Parathyroid adenoma (tissue), 2 donors: ENCODE measurements at regions not wholly inside any gene's neighbourhood (a gene's known extent, or its start where the extent isn't known, plus 50 kb on each side); places are given as distances from the start of the nearest gene placed in this dataset.
"Not testable (repeated sequence)": the region's sequence is repeated elsewhere in the genome, so short reads cannot be mapped to it uniquely, and the experiment has no call there.

Source experiments
- H2AFZ ChIP-seq: fragments of 300-600 bp; sonication (generic); one replicate; pipeline ENCODE4 v1.7.0; 2017; ENCODE audit warnings: antibody characterized with exemption, mild to moderate bottlenecking
- H3K27ac ChIP-seq: fragments of 300-600 bp; sonication (generic); one replicate; pipeline ENCODE4 v1.7.0; 2017
- H3K27me3 ChIP-seq: fragments of 300-600 bp; sonication (generic); one replicate; pipeline ENCODE4 v1.7.0; 2017; ENCODE audit warnings: low read length; ENCODE audit not compliant: control insufficient read depth, insufficient read depth
- H3K36me3 ChIP-seq: fragments of 300-600 bp; sonication (generic); one replicate; pipeline ENCODE4 v1.7.0; 2017; ENCODE audit warnings: low read length; ENCODE audit not compliant: control insufficient read depth, insufficient read depth
- H3K4me1 ChIP-seq: fragments of 300-600 bp; sonication (generic); one replicate; pipeline ENCODE4 v1.7.0; 2017; ENCODE audit warnings: control low read depth
- H3K4me2 ChIP-seq: fragments of 300-600 bp; sonication (generic); one replicate; pipeline ENCODE4 v1.7.0; 2017; ENCODE audit warnings: low read length
- H3K4me3 ChIP-seq: fragments of 300-600 bp; sonication (generic); one replicate; pipeline ENCODE4 v1.7.0; 2017; ENCODE audit warnings: low read depth, low read length
- H3K79me2 ChIP-seq: fragments of 300-600 bp; sonication (generic); one replicate; pipeline ENCODE4 v1.7.0; 2017; ENCODE audit warnings: control low read depth
- H3K9ac ChIP-seq: fragments of 300-600 bp; sonication (generic); one replicate; pipeline ENCODE4 v1.7.0; 2017; ENCODE audit warnings: mild to moderate bottlenecking
- H3K9me3 ChIP-seq: fragments of 300-600 bp; sonication (generic); one replicate; pipeline ENCODE4 v1.7.0; 2017; ENCODE audit warnings: low read length; ENCODE audit not compliant: control insufficient read depth
- TF ChIP-seq, protein P1 (sequence below): fragments of 300-600 bp; sonication (generic); IDR thresholded peaks from one replicate; pipeline ENCODE4 v1.7.0; 2017; ENCODE audit warnings: antibody characterized with exemption, mild to moderate bottlenecking
- donor health status: primary hyperparathyroidism.

DNA sequence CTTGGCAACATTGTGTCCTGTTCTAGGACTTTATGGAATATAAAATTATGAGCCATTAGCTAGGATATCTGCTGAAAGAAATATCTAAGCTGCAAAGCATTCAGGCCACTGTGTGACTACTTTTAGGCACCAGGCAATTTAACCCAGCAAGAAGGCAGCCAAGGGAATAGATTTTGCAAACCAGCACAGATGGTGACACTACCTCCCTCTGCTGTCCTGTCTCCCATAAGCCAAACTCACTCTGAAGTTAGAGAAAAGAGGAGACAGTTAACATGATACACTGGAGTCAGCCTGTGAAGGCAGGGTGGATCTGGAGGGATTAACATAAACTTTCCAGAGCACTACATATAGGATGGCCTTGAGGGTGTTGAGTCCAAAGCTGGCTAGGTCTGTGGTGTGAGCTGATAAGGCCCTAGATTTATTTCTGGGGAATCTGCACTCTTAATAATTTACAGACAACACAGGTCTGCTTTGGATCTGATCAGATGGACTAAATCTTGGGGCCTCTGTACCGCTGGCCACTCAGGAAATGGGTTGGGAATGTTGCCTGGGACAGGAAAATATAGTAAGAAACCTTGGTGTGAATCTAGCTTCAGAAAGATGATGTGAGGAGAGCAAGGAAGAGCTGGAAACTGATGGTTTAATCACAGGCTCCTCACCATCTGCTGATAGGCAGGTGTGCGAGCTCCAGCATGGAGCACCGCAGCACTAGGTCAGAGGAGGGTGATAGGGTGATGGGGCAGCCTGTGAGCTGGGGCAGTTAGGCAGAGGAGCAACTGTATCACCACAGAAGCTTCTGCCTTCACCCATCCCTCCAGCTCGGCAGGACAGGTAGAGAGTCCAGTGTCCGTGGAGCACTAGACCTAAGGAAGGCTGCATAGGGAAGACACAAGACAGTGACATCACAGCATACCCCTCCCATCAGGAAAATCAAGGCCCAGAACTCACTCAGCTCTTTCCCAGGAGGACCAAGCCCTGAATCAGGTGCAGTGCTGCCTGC lies 229.9 kb upstream of the PRSS1 start:
- Histone ChIP-seq H3K36me3 (no peaks in the 10 kb centered on the region), H3K4me1 (peaks cover 31% of the 10 kb centered on the region), H3K9me3 (no peaks in the 10 kb centered on the region), H3K4me3 (no peak overlapping the region), H3K27ac (peak overlapping the region; percentile 6), H2AFZ (peak overlapping the region; percentile 25), H3K4me2 (no peak overlapping the region), H3K27me3 (no peaks in the 10 kb centered on the region), H3K9ac (no peak overlapping the region), H3K79me2 (no peaks in the 10 kb centered on the region)
- TF ChIP-seq, protein P1, sequence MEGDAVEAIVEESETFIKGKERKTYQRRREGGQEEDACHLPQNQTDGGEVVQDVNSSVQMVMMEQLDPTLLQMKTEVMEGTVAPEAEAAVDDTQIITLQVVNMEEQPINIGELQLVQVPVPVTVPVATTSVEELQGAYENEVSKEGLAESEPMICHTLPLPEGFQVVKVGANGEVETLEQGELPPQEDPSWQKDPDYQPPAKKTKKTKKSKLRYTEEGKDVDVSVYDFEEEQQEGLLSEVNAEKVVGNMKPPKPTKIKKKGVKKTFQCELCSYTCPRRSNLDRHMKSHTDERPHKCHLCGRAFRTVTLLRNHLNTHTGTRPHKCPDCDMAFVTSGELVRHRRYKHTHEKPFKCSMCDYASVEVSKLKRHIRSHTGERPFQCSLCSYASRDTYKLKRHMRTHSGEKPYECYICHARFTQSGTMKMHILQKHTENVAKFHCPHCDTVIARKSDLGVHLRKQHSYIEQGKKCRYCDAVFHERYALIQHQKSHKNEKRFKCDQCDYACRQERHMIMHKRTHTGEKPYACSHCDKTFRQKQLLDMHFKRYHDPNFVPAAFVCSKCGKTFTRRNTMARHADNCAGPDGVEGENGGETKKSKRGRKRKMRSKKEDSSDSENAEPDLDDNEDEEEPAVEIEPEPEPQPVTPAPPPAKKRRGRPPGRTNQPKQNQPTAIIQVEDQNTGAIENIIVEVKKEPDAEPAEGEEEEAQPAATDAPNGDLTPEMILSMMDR: peak; percentile 41

DNA sequence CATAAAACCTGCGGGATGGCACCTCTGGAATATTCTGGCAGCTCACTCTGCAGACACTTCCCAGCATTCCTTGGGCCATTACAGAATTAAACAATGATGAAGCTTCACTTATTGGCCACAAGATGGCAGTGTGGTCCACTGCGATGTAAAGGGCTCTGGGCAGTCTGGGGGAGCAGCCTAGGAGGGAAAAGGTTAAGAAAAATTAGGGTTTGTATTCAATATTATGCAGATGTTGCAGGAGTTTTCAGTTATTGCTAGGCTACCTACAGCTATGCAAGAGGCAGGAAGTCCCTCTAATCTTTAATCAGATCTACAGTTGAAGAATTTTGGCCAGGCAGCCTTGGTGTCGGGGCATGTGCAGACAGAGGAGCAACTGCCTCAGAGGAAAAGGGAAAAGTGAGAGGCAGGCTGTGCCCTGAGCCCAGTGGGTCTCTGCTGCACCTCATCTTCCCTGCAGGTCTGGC lies 233.2 kb upstream of the PRSS1 start:
- no peak overlapping the region for H3K4me3 ChIP-seq
- H3K79me2 ChIP-seq: no peaks in the 10 kb centered on the region
- peaks cover 38% of the 10 kb centered on the region for H3K4me1 ChIP-seq
- TF ChIP-seq, protein P1: peak; percentile 90
- peak overlapping the region; percentile 74 for H3K27ac ChIP-seq
- no peaks in the 10 kb centered on the region for H3K9me3 ChIP-seq
- H3K9ac ChIP-seq: no peak overlapping the region
- H3K36me3 ChIP-seq: no peaks in the 10 kb centered on the region
- peak overlapping the region; percentile 10 for H3K4me2 ChIP-seq
- no peaks in the 10 kb centered on the region for H3K27me3 ChIP-seq
- H2AFZ ChIP-seq: peak overlapping the region; percentile 9

DNA sequence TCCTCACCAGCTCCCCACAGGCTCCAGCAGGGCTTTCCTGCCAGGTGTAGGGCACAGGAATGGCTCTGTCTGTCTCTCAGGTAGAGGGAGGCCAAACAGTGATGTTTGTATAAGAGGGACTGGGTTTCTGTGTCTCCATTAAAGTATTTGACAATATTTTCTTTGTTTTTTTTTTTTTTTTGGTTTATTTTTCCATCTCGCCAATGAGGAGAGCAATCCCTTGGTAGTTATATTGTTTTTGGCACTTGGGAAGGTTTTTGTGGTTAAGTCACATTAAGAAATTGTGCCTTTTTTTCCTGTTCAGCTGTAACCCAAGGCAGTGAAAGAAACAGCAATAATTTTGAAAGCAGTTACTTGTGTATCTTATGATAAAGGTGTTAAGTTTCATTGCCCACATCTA lies 234.6 kb upstream of the PRSS1 start:
- not testable (repeated sequence) for H3K4me3 ChIP-seq, H3K36me3 ChIP-seq, H3K4me2 ChIP-seq, H3K9ac ChIP-seq, H3K27me3 ChIP-seq, H3K9me3 ChIP-seq, H3K79me2 ChIP-seq
- peaks cover 46% of the 10 kb centered on the region for H3K4me1 ChIP-seq
- H2AFZ ChIP-seq: peak overlapping the region; percentile 39
- peak overlapping the region; percentile 74 for H3K27ac ChIP-seq

DNA sequence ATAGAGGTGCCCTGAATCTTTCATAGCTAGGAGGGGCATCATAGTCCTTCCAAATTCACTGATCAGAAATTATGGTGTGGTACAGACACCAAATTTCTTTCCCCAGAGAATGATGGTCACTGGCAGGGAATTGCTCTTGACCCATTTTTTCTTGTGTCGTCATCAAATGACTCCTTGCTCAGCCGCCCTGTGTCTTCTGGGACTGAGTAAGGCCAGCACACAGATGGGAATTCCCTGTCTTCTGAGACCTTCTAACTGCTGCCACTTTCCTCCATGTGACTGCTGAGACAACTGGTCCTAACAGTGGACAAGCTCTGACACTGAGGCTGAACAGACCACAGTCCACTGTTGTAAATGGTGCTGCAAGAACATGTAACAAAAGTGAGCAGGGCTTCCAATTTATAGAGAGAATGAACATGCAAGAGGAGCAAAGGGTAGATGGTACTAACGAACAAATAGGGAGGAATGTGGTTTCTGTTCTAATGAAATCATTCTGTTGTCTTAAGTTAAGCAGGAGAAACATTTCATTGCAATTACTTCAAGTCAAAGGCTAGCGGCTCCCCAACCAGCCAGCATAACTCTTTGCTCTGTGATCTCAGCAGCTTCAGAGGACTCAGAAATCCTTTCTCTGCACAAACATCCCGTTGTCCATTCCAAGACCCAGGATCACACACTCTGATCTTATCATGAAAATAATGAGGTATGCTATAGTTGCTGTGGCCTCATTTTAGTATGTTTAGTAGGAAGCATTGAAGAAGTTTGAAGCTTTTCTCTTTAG lies 235.9 kb upstream of the PRSS1 start:
- H3K4me3 ChIP-seq: no peak overlapping the region
- H3K4me2 ChIP-seq: no peak overlapping the region
- H3K79me2 ChIP-seq: no peaks in the 10 kb centered on the region
- H3K9me3 ChIP-seq: no peaks in the 10 kb centered on the region
- no peak overlapping the region for H3K27ac ChIP-seq
- TF ChIP-seq, protein P1: no peak
- H2AFZ ChIP-seq: no peak overlapping the region
- H3K36me3 ChIP-seq: no peaks in the 10 kb centered on the region
- H3K27me3 ChIP-seq: no peaks in the 10 kb centered on the region
- H3K9ac ChIP-seq: no peak overlapping the region
- peaks cover 52% of the 10 kb centered on the region for H3K4me1 ChIP-seq

DNA sequence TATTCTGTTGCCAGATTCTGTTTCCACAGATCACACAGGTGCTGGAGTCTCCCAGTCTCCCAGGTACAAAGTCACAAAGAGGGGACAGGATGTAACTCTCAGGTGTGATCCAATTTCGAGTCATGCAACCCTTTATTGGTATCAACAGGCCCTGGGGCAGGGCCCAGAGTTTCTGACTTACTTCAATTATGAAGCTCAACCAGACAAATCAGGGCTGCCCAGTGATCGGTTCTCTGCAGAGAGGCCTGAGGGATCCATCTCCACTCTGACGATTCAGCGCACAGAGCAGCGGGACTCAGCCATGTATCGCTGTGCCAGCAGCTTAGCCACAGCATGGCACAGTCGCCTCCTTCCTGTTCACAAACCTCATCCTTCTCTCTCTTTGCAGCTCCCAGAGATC lies 237.5 kb upstream of the PRSS1 start:
- Histone ChIP-seq H3K36me3 (no peaks in the 10 kb centered on the region), H3K27me3 (no peaks in the 10 kb centered on the region), H3K27ac (no peak overlapping the region), H3K4me2 (no peak overlapping the region), H2AFZ (no peak overlapping the region), H3K9me3 (no peaks in the 10 kb centered on the region), H3K4me1 (peaks cover 58% of the 10 kb centered on the region), H3K9ac (no peak overlapping the region), H3K4me3 (no peak overlapping the region), H3K79me2 (no peaks in the 10 kb centered on the region)
- TF ChIP-seq, protein P1: no peak
